Hepatocyte (in vitro differentiated cells): ENCODE measurements at regions not wholly inside any gene's neighbourhood (a gene's known extent, or its start where the extent isn't known, plus 50 kb on each side); places are given as distances from the start of the nearest gene placed in this dataset.

Experiments
- DNase-seq: peaks from one replicate; pipeline ENCODE4 v3.0.0-alpha.2; 2016; ENCODE audit warnings: low spot score
- H2AFZ ChIP-seq: fragments of 200-600 bp; sonication (generic); 2 replicates; pipeline ENCODE4 v1.6.0; 2016; ENCODE audit warnings: antibody characterized with exemption, mild to moderate bottlenecking
- H3K27ac ChIP-seq: fragments of 200-600 bp; sonication (generic); 2 replicates; pipeline ENCODE4 v1.5.1; 2016; ENCODE audit warnings: mild to moderate bottlenecking
- H3K27me3 ChIP-seq: fragments of 200-600 bp; sonication (generic); 2 replicates; pipeline ENCODE4 v1.6.1; 2016
- H3K36me3 ChIP-seq: fragments of 200-600 bp; sonication (generic); replicated peaks from 2 replicates; pipeline ENCODE4 v1.5.1; 2016; ENCODE audit warnings: low read depth; ENCODE audit not compliant: insufficient read depth
- H3K4me1 ChIP-seq: fragments of 200-600 bp; sonication (generic); 2 replicates; pipeline ENCODE4 v1.5.1; 2016; ENCODE audit warnings: mild to moderate bottlenecking, moderate library complexity; ENCODE audit not compliant: insufficient read depth
- H3K4me2 ChIP-seq: fragments of 200-600 bp; sonication (generic); 2 replicates; pipeline ENCODE4 v1.6.0; 2016
- H3K4me3 ChIP-seq: fragments of 200-600 bp; sonication (generic); 2 replicates; pipeline ENCODE4 v1.5.1; 2016; ENCODE audit warnings: mild to moderate bottlenecking
- H3K79me2 ChIP-seq: fragments of 200-600 bp; sonication (generic); 2 replicates; pipeline ENCODE4 v1.6.0; 2017; ENCODE audit warnings: mild to moderate bottlenecking
- H3K9me2 ChIP-seq: fragments of 200-600 bp; sonication (generic); replicated peaks from 2 replicates; pipeline ENCODE4 v1.6.0; 2017; ENCODE audit warnings: mild to moderate bottlenecking; ENCODE audit not compliant: insufficient read depth
- H3K9me3 ChIP-seq: fragments of 200-600 bp; sonication (generic); 2 replicates; pipeline ENCODE4 v1.5.1; 2016; ENCODE audit warnings: low read depth, mild to moderate bottlenecking
- H4K20me1 ChIP-seq: fragments of 200-600 bp; sonication (generic); 2 replicates; pipeline ENCODE4 v1.6.0; 2016; ENCODE audit warnings: mild to moderate bottlenecking; ENCODE audit not compliant: insufficient read depth, poor library complexity, severe bottlenecking
- EZH2 ChIP-seq: fragments of 200-600 bp; sonication (generic); IDR thresholded peaks from 2 replicates; pipeline ENCODE4 v1.6.1; 2016; ENCODE audit warnings: antibody characterized with exemption, mild to moderate bottlenecking, borderline replicate concordance
- EZH2phosphoT487 ChIP-seq: fragments of 200-600 bp; sonication (generic); IDR thresholded peaks from one replicate; pipeline ENCODE4 v1.6.1; 2018; ENCODE audit warnings: antibody characterized with exemption, mild to moderate bottlenecking, low read depth, moderate library complexity; ENCODE audit not compliant: unreplicated experiment, severe bottlenecking
- WGBS: methylation state at CpG from one replicate; pipeline ENCODE4 v1.1.6; 2016; ENCODE audit warnings: low lambda C conversion rate; ENCODE audit errors: missing lambda C conversion rate; 5-methylcytosine and 5-hydroxymethylcytosine counted together
- TF ChIP-seq, protein P1 (sequence below): fragments of 200-600 bp; sonication (generic); IDR thresholded peaks from 2 replicates; pipeline ENCODE4 v1.5.1; 2016; ENCODE audit warnings: antibody characterized with exemption, mild to moderate bottlenecking; ENCODE audit not compliant: poor library complexity

DNA sequence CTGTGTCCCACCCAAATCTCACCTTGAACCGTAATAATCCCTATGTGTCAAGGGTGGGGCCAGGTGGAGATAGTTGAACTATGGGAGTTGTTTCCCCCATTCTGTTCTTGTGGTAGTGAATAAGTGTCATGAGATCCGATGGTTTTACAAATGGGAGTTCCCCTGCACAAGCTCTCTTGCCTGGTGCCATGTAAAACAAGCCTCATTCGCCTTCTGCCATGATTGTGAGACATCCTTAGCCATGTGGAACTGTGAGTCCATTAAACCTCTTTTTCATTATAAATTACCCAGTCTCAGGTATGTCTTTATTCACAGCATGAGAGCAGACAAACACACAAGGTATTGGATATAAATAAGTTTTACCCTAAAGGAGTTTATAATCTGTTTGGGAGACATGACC, 121.2 kb downstream of the MMUT start:
- H3K27me3 ChIP-seq: no peaks in the 10 kb centered on the region
- no peaks in the 10 kb centered on the region for H4K20me1 ChIP-seq
- no peaks in the 10 kb centered on the region for H3K79me2 ChIP-seq
- H3K27ac ChIP-seq: no peak overlapping the region
- DNase-seq: no peak
- H3K4me3 ChIP-seq: no peak overlapping the region
- H3K36me3 ChIP-seq: no peaks in the 10 kb centered on the region
- peaks cover 5% of the 10 kb centered on the region for H3K9me3 ChIP-seq
- H2AFZ ChIP-seq: no peak overlapping the region
- no peak overlapping the region for H3K4me2 ChIP-seq
- 86% methylated on average over 3 of the region's 3 CpGs for WGBS
- H3K9me2 ChIP-seq: no peaks in the 10 kb centered on the region
- no peak for TF ChIP-seq EZH2
- H3K4me1 ChIP-seq: no peaks in the 10 kb centered on the region

DNA sequence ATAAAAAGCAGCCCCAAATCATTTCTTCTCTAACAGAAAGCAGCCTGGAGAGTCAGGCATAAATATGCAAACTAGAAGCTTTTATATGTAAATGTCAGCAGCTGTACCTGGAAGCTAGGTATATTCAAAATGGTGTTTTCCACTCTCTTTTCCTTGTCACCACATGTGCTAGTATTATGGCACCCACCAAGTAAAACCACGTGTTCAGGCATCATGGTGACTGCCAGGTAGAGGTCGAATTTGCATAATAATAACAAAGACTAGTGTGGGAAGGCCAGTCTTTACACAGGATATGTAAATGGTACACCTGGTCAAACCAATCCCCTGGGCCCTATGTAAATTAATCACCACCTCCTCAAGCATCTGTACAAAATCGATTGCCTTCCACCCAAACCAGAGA, 124.0 kb downstream of the MMUT start:
- no peaks in the 10 kb centered on the region for H3K79me2 ChIP-seq
- no peak overlapping the region for H3K4me3 ChIP-seq
- H3K4me1 ChIP-seq: no peaks in the 10 kb centered on the region
- H3K4me2 ChIP-seq: no peak overlapping the region
- no peaks in the 10 kb centered on the region for H3K36me3 ChIP-seq
- H3K27ac ChIP-seq: no peak overlapping the region
- peaks cover 5% of the 10 kb centered on the region for H3K9me3 ChIP-seq
- no peak overlapping the region for H2AFZ ChIP-seq
- H4K20me1 ChIP-seq: no peaks in the 10 kb centered on the region
- 83% methylated on average over 3 of the region's 3 CpGs for WGBS
- H3K27me3 ChIP-seq: no peaks in the 10 kb centered on the region
- TF ChIP-seq, protein P1, sequence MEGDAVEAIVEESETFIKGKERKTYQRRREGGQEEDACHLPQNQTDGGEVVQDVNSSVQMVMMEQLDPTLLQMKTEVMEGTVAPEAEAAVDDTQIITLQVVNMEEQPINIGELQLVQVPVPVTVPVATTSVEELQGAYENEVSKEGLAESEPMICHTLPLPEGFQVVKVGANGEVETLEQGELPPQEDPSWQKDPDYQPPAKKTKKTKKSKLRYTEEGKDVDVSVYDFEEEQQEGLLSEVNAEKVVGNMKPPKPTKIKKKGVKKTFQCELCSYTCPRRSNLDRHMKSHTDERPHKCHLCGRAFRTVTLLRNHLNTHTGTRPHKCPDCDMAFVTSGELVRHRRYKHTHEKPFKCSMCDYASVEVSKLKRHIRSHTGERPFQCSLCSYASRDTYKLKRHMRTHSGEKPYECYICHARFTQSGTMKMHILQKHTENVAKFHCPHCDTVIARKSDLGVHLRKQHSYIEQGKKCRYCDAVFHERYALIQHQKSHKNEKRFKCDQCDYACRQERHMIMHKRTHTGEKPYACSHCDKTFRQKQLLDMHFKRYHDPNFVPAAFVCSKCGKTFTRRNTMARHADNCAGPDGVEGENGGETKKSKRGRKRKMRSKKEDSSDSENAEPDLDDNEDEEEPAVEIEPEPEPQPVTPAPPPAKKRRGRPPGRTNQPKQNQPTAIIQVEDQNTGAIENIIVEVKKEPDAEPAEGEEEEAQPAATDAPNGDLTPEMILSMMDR: no peak
- TF ChIP-seq EZH2 (no peak), EZH2phosphoT487 (no peak)
- no peak for DNase-seq
- no peaks in the 10 kb centered on the region for H3K9me2 ChIP-seq

DNA sequence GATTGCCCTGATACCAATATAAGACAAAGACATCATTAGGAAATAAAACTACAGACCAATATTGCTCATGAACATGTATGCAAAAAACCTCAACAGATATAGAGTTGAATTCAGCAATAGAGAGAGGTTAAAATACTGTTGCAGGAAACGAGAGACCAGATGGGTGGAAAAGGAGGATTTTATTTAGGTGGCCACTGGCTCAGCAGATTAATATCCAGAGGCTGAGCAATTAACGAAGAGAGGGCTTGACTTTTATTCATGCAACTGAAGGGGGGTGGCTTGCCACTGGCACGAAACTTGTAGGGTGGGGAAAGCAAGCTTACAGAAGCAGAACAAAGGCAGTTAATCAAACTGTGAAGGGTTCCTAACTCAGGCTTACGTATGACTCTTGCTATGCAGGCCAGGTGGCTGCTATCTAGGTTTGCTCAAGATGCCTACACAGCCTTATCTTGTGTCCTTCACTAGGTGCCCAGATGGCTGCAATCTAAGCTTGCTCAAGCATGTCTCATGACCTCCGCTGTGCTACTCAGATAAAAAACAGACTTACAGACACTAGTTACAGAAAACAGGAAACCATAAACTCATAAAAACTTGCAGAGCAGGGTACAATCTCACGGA, 126.4 kb downstream of the MMUT start:
- Histone ChIP-seq H3K27me3 (no peaks in the 10 kb centered on the region), H3K36me3 (no peaks in the 10 kb centered on the region), H3K9me2 (no peaks in the 10 kb centered on the region), H3K27ac (peak overlapping the region; percentile 91), H4K20me1 (no peaks in the 10 kb centered on the region), H3K79me2 (no peaks in the 10 kb centered on the region), H2AFZ (no peak overlapping the region), H3K4me2 (no peak overlapping the region), H3K4me3 (no peak overlapping the region), H3K4me1 (no peaks in the 10 kb centered on the region), H3K9me3 (peaks cover 5% of the 10 kb centered on the region)
- DNase-seq: peak; percentile 79
- TF ChIP-seq EZH2: no peak
- TF ChIP-seq EZH2phosphoT487: no peak
- TF ChIP-seq, protein P1: no peak
- WGBS: 30% methylated on average over 6 of the region's 6 CpGs

DNA sequence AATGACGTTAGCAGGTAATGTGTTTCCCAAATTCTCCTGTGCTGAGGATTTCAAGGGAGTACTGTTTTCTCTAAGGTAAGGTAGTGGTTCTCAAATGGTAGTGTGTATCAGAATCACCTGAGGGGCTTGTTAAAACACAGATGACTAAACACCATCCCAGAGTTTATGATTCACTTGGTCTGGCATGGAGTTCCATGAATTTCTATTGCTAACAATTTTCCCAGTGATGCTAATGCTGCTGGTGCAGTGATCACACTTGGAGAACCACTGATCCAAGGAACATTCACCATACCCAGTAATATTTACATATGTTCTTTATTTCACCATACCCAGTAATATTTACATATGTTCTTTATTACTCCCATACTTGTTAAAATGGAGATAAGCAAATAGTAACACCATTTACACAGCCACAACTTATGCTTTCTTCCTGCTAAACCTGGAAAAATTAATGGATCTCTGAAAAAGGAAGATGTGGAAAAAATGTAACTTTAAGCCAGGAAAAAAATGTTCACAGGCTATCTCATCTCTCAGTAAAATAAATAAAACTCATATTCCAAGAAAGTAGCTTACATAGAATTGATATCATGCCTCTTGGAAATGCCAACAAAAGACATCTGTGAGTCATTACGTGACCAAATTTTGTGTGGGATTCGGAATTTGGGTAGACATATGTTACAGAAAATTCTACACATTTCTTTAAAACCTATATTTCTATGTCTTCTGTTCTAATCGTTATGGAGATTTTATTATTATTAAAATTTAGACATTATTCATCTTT, 129.5 kb downstream of the MMUT start:
- no peak for TF ChIP-seq EZH2
- TF ChIP-seq, protein P1: no peak
- TF ChIP-seq EZH2phosphoT487: no peak
- Histone ChIP-seq H3K4me2 (no peak overlapping the region), H3K9me3 (peaks cover 4% of the 10 kb centered on the region), H3K36me3 (no peaks in the 10 kb centered on the region), H3K9me2 (no peaks in the 10 kb centered on the region), H3K79me2 (no peaks in the 10 kb centered on the region), H4K20me1 (no peaks in the 10 kb centered on the region), H3K27me3 (no peaks in the 10 kb centered on the region), H3K4me1 (no peaks in the 10 kb centered on the region), H2AFZ (no peak overlapping the region), H3K27ac (peak overlapping the region; percentile 22), H3K4me3 (no peak overlapping the region)
- 84% methylated on average over 4 of the region's 4 CpGs for WGBS
- DNase-seq: no peak
